Retina (tissue), 1 donor: ENCODE measurements at regions not wholly inside any gene's neighbourhood (a gene's known extent, or its start where the extent isn't known, plus 50 kb on each side); places are given as distances from the start of the nearest gene placed in this dataset.

Source experiments
- DNase-seq: peaks from one replicate; pipeline ENCODE4 v3.0.0-alpha.2; 2016

DNA sequence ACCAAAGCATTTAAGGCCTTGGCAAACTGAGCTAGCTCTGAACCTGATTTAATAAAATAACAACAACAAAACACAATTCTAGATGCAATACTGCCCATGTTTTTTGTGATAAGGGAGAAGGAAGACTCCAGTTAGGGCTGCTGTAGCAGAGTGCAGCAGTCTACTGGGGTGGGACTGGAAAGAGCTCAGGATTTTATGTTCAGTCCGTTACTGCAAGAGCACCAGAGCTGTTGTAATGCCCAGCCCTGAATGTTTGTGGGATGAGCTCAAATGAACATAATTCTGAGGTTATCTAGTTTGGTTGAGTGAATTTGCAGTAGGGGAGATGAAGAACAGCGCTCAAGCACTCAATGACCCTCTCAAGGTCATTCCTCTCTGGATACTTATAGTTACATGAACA is 743.8 kb downstream of the FAT4 start:
- DNase-seq: no peak

DNA sequence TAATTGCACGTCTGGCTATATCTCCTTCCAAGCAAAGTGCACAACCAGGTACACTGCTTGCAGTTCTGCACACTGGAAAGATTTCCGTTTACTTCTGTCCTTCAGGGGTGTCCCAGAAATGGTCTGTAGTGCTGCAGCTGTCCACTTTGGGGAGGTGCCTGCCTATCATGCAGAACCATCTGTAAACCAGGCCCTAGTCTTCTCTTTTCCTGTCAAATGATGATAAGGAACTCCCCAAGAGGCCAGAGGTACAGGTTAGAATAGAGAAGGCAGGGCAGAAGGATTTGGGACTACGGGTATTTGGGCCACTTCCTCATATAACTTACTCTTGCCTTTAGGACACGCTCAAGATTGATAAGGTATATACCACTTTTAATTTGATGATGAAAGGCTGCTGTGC is 746.9 kb downstream of the FAT4 start:
- no peak for DNase-seq

DNA sequence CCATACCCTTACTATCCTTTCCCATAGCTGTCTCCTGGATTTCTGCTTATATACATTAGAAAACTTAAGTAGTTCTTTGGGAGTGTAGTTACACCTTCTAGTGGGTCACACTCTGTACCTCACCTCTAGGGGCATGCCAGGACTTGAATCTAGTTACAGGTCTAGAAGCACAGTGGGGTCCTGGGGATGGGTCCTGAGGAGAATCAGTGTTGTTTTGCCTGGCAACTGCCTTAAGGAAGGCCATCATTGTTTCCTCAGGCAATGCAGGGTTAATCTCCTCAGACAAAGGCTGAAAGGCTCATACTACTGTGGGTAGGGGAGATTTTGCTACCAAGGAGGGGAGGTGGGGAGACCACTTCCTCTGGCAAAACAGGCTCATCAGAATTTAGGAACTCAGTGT is 750.3 kb downstream of the FAT4 start:
- DNase-seq: no peak

DNA sequence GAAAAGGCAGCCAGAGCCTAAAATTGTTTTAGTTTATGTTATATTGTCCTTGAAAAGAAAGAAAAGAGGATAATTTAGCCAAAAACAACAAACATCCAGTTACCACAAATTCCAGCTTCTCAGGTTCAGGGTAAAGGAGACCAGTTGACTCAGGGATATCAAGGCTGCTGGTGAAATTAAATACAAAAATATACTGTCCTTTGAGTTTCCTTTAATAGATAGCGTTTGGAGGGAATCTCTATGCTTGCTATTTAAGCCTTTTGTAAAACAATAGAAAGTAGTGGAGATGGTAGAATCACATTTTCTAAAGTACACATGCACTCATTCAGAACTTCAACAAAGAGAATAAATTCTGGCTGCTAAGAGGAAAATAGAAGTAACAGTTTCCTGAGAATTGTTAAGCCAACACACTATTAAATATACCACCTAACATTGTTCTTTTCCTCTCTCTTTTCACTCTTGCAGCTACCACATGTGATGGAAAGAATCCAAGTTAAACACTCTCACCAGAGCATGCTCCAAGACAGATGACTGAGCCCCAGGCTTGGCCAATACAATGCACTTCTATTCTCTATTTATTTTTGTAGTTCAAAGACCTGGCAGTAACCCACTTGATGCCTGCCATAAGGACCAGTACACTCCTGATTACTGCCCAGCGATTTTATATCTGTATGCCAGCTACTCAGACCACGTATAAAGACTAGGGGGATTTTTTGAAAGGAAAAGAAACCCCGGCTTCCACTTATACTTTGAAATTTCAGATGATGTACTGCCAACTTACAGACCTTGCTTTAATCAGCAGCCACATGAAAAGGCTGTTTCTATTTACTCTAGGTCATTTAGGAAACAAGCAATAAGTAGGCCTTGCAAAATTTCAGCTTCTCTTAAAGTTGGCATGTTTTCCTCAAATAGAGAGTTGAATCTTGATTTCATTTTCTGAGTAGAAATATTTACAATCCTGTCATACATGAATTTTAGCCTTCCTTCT is 756.9 kb downstream of the FAT4 start:
- no peak for DNase-seq

DNA sequence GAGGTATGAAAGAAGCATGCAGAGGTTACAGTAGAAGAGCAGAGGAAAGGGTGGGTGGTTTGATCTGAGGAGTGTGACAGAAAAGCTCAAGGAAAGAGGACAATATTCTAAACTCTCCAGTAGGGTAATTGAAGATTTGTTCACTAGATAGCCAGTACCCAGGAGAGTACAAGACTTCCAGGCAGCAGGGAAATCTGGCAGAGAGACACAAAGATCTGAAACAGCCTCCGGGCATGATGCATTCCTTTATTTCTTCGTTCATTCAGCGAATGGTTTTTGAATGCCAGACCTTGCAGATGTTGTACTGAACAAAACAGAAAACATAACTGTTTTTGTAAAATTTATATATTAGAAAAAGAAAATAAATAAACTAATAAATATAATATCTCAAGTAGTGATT is 766.6 kb downstream of the FAT4 start:
- DNase-seq: no peak

DNA sequence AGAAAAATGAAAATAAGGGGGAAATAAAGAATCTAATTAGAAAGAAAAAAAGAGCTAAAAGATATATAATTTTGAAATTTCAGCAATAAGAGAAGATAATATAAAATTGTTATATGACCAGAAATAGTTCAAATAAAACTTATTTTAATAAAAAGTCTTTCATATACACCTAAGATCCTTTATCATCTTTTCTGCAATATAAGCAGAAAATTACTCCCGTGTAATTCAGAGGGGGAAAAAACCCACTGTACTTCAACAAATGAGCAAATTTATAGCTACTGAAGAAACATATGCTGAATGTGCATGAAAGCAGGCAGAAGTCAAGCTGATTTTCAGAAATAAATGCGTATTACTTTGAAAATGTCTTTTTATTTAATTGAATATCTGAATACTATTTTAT is 771.3 kb downstream of the FAT4 start:
- DNase-seq: no peak

DNA sequence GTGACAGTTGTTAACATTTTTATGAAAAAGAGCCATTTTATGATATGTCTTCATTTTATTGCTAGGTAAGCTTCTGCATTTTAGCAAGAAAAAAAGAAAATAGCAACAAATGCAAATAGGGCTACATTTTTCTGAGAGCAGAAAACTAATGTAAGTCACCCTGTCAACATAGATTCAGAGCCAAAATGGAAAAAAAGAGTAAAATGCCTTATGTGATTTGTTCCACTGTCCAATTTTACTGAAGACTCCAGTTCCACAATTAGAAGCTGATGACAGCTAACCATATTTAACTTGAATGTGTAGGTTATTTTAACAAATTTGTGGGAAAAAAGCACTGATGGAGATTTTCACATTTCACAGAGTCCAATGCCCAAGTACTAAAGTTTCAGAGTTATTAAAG is 772.3 kb downstream of the FAT4 start:
- DNase-seq: no peak

DNA sequence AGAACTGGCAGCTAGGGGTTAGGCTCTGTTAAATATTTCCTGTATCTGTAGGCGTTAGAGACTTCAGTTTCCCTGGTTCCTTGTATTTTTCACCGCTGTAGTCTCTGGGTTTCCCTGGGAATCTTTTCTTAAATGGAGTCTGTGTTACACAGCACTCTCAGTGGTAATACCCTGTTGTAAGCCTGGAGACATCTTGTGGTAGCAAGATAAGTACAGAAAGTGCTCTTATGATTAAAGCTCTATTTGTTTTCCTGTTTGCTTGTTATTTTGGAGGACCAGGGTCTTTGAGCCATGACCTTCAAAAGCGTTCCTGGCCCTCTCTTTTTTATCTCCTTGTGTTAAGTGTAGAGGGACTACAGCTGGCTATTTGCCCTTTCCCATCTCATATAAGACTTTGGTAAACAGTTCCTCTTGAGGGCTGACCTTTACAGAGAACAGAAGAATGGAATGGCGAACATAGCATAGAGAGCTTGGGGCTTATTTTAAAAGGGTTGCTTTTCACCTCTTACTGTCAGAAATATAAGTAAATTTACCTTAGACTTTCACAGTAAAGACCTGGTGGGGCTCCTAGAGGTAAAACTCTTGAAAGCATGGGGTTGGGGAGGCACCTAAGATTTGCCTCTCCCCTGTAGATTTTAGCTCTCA is 782.5 kb downstream of the FAT4 start:
- no peak for DNase-seq

DNA sequence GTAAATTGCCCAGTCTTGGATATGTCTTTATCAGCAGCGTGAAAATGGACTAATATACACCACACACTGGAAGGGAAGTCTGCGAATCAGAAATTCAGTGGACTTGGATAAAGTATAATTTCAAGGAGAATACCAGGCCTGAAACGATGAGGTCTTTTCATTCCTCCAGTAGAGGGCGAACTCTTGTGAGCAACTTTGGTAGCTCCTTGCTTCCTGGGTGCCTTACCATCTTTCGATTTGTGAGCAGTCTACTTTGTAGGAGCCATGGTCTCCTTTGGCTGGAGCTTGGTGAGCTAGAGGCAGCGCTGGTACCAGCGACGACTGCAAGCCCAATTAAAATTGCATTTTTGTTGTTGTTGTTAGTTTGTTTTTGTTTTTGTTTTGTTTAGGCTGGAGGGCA is 791.9 kb downstream of the FAT4 start:
- no peak for DNase-seq

DNA sequence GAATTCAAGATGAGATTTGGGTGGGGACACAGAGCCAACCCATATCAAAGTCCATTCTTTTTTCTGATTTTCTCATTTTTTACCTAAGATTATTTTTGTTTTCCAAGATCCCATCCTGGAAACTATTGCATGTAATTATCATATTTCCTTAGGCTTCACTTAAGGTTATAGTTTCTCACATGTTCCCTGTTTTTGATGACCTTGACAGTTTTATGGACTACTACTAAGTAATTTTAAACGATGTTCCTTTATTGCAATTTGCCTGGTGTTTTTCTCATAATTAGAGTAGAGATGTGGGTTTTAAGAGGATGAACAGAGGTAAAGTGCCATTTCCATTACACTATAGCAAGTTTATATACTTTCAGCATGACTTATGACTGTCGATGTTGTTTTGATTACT is 795.1 kb downstream of the FAT4 start:
- no peak for DNase-seq

DNA sequence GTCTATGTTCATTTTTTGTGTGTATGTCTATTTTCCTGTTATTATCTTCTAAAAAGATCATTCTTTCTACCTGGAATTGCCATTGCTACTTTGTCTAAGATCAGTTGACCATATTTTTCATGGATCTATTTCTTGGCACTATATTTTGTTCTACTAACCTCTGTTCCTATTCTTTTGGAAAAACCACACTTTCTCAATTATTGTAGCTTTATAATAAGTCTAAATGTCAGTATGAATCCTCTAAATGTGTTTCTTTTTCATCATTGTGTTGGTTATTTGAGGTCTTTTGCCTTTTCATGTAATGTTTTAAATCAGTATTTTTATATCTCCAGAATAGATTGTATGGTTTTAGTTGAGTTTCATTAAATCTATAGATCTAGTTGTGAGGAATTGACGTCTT is 798.3 kb downstream of the FAT4 start:
- no peak for DNase-seq

DNA sequence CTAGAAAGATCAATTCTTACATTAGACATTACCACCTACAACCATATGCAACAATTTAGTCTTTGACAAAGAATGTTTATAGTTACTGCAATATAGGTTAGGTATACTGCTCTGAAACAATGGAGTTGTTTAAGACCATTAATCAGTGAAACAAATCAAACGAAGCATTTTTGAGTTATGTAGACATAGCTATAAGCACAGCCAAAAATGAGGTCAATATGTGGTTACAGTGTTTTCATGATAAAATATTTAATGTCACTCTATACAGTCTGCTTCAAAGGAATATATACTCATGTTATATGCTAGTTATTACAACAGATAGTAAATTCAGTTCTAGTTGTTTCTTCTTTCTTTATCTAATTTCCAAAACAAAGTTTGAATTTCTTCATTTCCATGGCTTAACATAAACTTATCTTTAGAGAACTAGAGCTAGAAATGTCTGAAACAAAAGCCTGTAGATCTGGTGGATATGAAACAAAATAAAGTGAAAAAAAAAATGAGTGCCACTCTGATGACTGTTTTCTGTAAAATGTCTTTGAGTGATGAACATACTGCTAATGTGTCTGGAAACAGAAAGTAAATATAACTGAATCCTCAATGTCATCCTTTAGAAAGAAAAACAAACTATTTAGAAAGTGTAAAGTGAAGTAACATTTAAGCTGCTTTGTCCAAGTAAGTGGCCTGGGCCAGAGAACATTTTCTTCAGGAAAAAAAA is 809.0 kb downstream of the FAT4 start:
- DNase-seq: no peak

DNA sequence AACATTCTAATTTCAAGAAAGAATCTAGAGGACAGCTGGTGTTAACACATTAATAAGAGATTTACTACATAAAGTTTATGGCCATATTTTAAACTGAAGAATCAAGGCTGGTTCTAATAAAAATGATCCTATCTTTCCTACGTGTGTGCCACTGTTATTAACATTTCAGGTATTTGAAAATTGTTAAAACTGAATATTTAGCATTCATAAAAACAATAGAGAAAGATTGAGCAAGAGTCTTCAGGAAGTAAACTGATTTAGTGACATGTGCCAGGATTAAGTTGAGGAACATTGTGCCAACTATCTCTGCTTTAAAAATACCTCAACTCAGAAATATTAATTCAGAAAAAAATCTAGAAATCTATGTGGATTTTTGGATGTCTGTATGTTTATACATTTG is 810.1 kb downstream of the FAT4 start:
- DNase-seq: no peak

DNA sequence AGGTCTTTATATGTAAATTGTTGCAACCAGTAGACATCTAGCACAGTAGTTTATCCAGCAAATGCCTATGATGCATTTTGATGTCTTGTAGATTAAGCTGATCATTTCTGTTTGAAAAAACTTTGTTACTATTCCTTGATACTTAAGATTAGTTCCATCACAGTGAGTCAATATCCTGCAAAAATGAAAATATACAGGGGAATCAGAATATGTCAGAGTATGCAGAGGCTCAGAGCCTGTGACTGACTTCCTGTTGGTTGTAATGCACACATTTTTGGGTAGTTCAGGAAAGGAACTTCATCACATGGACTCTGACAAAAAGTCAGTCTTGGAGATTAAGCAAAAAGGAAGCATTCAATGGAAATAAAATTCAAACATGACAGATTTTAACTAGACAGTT is 815.5 kb downstream of the FAT4 start:
- DNase-seq: no peak

DNA sequence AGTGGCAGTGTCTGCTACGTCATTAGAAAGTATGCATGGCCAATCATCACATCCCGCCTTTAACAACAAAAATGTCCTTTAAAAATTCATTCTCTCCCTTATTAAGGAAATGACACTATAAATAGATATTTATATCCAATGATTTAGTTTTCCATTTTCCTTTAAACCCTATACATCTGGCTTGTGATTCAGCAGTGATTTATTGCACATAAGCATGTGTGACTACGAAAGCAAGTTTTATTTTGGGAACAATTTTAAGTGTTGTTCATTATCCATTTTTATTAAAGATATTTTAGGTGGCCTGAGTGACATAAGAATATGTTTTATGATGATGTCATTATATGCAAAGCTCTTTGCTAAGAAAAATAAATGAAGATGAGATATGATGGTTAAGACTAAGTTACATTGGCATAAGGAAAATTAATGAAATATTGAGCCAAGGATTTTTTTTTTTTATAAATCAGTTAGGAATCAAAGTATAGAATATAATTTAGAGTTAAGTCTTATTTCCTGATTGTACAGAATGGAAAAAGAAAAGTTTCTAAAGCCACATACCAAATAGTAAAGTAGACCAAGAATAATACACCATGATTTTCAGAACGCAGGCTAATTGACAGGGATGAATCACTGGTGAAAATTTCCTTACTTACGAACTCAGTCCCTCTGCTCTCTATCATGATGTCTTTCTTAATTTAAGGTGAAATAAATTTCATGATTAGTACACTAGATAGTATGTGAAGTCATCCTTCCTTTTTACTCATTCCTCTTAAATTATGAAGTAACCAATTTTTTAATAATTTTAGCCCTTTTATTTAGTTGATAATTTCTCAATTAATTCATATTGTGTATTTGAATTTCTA is 822.4 kb downstream of the FAT4 start:
- no peak for DNase-seq

DNA sequence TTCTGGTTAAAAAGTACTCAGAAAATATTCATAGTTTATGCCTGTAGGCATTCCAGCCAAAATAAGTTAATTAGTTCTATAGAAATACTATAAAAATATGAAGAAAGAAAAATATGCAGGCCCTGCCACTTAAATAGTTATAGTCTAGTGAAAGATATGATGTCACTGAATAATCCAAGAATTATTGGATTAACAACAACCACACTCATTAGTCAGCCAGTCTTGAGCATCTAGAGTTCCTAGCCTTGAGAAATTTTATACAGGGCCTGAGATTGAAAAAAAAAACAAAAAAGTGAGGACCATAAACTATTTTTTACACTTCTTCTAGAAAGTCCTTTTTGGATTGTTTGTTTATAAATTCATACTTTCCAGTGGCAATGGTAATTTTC is 823.0 kb downstream of the FAT4 start:
- no peak for DNase-seq

DNA sequence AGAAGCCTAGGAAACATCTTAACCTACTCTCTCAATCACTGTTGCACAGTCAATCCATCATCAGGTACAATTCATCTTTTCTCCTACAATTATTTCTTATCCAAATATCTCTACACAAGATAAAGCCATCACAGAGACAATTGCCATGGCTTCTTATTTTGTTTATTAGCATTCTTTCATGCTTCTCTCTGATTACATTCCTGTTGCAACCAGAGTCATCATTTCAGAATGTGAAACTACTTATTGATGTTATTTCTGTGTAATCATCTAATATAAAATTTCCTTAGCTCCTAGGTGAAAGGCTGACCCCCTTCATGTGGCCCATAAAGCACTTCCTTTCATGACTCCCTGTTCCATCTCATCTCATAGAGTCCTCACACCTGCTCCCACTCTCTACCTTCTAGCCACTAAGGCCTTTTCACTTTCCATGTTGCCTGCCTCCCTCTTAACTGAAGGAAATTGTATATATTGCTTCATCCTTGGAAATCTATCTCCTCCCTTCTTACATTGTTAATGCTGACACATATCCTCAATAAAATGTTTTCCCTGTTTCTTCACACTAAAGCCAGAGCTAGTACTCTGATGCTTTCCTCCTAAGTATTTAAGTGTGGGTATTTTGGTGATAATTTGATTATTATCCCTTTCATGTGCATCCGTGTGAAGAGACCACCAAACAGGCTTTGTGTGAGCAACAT is 829.9 kb downstream of the FAT4 start:
- DNase-seq: no peak

DNA sequence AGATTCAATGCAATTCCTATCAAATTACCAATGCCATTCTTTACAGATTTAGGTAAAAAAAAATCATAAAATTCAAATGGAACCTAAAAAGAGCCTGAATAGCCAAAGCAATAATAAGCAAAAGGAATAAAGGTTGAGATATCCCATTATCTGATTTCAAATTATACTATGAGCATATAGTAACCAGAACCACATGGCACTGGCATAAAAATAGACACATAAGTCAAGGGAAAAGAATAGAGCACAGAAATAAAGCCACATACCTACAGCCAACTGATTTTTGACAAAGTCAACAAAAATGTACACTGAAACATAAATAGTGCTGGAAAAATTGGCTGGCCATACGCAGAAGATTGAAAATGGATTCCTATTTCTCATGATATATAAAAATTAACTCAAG is 853.7 kb downstream of the FAT4 start:
- DNase-seq: no peak

DNA sequence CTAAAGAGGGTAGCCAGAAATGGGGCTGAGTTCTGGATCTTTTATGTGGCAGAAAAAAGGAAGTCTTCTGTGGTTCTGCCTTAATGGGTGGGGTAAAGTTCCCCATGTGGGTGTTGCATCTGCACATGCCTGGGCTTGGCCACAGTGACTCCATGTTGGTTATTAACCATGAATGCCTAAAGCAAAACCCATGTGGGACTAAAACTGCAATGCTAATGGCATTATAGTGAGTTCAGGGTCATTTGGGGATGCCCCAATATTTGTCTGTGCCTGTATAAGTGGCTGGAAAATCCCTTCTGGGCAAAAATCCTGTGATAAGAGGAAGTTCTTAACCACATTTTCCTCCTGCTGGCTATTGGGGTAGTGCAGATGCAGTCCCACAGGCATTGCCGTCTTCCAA is 857.4 kb downstream of the FAT4 start:
- no peak for DNase-seq

DNA sequence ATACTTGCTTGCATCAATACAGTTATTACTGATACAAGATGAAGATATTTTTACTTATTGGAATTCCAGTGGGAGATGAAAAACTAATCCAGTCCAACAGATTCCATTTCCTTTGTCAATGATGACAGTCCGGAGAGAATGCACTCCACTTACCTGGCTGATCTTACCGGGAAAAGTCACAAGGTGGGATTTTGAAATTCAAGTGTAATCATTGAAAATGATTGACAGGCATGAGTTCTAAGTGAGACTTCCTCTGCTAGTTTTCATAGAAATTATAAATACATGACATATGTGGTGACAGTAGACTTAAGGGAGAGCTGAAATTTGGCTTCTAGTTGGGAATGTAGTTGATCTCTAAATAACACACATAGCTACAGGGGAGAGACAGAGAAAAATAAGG is 859.9 kb downstream of the FAT4 start:
- DNase-seq: no peak

DNA sequence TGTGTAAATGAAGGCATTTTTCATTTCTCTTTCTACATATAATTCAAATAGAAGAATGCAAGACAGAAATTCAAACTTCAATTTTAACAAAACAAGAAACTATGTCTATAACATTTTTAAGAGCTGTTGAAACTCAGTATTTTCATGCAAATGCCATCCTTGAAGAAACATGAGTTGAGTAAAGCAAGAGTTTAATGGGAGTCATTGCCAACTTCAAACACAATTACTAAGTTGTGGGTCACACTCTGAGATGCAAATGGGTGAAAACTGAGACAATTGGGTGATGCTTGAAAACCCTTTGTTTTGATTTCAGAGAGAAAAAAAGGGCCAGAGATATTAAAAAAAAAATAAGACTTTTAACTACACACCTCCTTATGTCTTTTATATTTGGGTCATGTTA is 865.9 kb downstream of the FAT4 start:
- DNase-seq: no peak

DNA sequence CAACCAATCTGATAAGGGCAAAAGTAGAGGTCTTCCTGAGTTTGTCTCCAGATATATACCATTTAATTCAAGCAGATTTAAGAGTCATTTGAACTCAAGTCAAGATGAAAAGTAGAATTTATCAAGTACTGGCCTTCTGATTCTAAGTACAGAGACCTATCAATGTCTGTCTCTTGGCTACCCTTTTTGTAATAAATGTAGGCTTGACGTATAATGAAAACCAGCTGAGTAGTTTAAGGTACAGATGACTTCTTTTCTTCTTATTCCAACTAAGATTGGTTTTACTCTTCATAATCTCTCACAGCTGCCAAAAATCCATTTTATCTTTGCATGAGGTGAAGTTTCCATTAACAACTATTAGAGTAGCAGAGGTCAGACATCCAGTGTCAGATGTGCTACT is 867.6 kb downstream of the FAT4 start:
- no peak for DNase-seq
